Renal cortex interstitium (tissue), 11 donors: ENCODE measurements at regions not wholly inside any gene's neighbourhood (a gene's known extent, or its start where the extent isn't known, plus 50 kb on each side); places are given as distances from the start of the nearest gene placed in this dataset.
"Not testable (repeated sequence)": the region's sequence is repeated elsewhere in the genome, so short reads cannot be mapped to it uniquely, and the experiment has no call there.

Experiments used
- DNase-seq, 11 donors: peaks; one replicate each; pipeline ENCODE4 v3.0.0-alpha.2; 2013; ENCODE audit warnings: low read depth in 9 of 11, low spot score in 4 of 11; ENCODE audit errors: extremely low read depth in 1 of 11

GRCh38 chr2:234710587-234710986, 213.7 kb upstream of the ARL4C start:
- DNase-seq = no peak

GRCh38 chr2:234710066-234710465, 213.2 kb upstream of the ARL4C start:
- no peak for DNase-seq

GRCh38 chr2:234708717-234709116, 211.8 kb upstream of the ARL4C start:
- no peak for DNase-seq

- no peak for DNase-seq
These were observed 211.3 kb upstream of the ARL4C start for GRCh38 chr2:234708091-234708683.

GRCh38 chr2:234706086-234706485, 209.2 kb upstream of the ARL4C start:
- no peak for DNase-seq

GRCh38 chr2:234705108-234705507, 208.2 kb upstream of the ARL4C start:
- no peak for DNase-seq

- no peak for DNase-seq
These were observed 206.4 kb upstream of the ARL4C start for GRCh38 chr2:234703258-234703657.

GRCh38 chr2:234702731-234703225, 205.9 kb upstream of the ARL4C start:
- DNase-seq = no peak

- no peak for DNase-seq
These were observed 205.0 kb upstream of the ARL4C start for GRCh38 chr2:234701841-234702240.

GRCh38 chr2:234701421-234701820, 204.5 kb upstream of the ARL4C start:
- DNase-seq = no peak

GRCh38 chr2:234699456-234699855, 202.6 kb upstream of the ARL4C start:
- DNase-seq = no peak

GRCh38 chr2:234697300-234697876, 200.5 kb upstream of the ARL4C start:
- DNase-seq = not testable (repeated sequence)

GRCh38 chr2:234695981-234696380, 199.1 kb upstream of the ARL4C start:
- DNase-seq = no peak

GRCh38 chr2:234694244-234695013, 197.5 kb upstream of the ARL4C start:
- DNase-seq = no peak

GRCh38 chr2:234693681-234694190, 196.9 kb upstream of the ARL4C start:
- DNase-seq = not testable (repeated sequence)

GRCh38 chr2:234693191-234693590, 196.3 kb upstream of the ARL4C start:
- not testable (repeated sequence) for DNase-seq

- no peak for DNase-seq
These were observed 195.4 kb upstream of the ARL4C start for GRCh38 chr2:234691968-234692955.

GRCh38 chr2:234691214-234691575, 194.3 kb upstream of the ARL4C start:
- no peak for DNase-seq
